ENCODE measurements at regions not wholly inside any gene's neighbourhood (a gene's known extent, or its start where the extent isn't known, plus 50 kb on each side); places are given as distances from the start of the nearest gene placed in this dataset.
"Not testable (repeated sequence)": the region's sequence is repeated elsewhere in the genome, so short reads cannot be mapped to it uniquely, and the experiment has no call there.

DNA sequence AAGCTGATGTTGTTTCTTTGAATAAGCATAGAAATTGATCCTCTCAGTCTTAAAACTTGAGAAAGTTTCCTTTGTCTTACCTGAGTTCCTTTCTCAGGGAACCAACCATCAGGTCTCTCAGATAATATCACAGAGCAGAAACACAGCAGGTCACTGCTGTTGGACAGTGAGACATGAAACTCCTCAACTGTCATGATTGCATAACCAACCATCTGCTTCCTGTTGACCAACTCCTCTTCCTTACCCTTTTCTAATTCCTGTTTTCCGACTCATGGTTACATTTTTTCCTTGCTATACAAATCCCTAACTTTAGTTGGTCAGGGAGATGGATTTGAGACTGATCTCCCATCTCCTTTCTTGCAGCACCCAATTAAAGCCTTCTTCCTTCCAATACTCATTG is 845.3 kb downstream of the FAM181B start:
- DNase-seq (ENCODE audit: low read depth) = no peak

DNA sequence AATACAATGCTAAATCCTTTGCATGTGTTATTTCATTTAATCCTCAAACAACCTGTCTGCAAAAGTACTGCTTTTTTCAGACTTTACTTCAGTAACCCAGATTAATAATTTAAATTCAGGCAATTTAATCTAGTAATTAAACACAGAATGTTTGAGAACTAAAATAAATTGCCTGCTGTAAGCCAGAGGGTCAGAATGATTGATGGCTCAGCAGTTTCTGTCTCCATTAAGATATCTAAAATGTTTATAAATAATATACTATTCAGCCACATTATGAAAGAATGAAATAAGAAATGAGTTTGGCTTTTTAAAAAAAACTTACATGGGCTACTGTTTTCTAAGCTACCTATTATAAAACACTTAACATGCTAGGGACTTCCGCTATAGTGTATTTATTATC is 846.0 kb downstream of the FAM181B start:
- DNase-seq (ENCODE audit: low read depth) = no peak

DNA sequence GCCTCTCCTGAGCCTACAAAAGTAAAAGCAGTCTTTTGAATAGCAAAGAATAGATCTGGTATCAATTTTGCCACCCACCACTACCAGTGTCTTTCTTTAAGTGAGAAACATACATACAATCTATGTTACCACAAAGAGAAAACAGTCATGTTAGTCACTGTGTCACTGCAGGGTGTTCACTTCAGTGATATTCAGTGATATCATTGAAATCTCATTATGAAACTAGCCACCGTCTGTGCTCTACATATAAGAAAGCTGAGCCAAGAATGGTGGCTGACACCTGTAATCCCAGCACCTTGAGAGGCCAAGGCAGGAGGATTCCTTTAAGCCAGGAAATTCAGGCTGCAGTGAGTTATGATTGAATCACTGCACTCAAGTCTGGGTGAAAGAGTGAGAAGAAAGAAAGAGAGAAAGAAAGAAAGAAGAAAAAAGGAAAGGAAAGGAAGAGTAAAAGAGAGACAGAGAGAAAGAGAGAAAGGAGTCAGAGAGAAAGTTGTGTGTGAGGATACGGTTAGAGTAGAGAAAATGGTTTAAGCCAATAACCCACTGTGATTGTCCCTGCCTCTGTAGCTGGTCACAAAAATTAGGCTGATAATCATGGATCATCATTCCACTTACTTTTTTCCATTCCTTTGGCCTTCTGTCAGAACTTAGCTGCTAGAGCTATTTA is 847.1 kb downstream of the FAM181B start:
- no peak for DNase-seq (ENCODE audit: low read depth)

DNA sequence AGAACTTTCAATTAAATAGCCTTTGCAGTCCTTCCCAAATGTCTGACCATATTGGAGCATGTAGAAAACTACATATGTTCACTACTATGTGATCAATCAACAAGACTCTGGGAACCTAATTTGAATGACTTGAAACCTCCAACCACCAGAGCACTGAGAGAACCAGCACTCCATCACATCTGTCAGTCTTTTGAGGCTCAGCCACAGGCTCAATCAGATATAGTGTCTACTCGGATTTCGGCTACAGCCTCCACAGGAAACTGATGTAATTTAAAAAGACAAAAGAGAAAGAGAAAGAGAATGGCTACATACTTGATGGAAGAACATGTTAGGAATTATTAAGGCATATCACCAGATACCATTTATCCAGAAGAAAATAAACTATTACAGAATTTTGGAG is 859.0 kb downstream of the FAM181B start:
- no peak for DNase-seq (ENCODE audit: low read depth)

DNA sequence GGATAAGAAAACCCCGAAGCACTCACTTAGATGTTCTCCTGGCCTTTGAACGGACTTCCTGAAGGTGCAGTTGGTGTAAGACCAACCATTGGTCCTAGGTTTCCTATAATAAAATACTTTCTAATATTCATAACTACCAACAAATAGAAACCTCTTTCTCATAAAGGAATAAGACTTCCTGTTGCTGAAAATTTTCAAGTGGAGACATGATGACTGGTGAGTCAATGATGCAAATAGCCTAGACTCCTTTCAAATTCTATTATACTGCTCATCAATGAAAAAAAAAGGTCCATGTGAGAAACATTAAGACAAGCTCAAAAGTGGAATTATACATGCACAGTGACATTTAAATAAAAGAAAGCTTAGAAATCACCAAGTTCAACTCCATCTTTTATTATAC is 862.8 kb downstream of the FAM181B start:
- no peak for DNase-seq (ENCODE audit: low read depth)

DNA sequence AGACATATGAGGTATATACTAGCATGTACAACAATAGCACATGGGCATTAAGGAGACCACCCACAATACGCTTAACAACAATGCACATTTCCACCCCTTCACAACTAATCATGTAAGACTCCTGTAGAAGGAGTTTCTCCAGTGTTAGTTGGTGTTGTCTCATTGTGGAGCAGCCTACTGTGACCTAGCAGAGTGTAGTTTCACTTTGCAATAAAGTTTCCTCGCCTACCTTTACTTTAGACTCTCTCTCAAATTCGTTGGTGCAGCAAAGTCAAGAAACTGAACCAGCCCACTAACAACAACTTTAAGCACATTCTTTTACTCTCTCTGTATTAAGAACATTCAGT is 863.6 kb downstream of the FAM181B start:
- no peak for DNase-seq (ENCODE audit: low read depth)

DNA sequence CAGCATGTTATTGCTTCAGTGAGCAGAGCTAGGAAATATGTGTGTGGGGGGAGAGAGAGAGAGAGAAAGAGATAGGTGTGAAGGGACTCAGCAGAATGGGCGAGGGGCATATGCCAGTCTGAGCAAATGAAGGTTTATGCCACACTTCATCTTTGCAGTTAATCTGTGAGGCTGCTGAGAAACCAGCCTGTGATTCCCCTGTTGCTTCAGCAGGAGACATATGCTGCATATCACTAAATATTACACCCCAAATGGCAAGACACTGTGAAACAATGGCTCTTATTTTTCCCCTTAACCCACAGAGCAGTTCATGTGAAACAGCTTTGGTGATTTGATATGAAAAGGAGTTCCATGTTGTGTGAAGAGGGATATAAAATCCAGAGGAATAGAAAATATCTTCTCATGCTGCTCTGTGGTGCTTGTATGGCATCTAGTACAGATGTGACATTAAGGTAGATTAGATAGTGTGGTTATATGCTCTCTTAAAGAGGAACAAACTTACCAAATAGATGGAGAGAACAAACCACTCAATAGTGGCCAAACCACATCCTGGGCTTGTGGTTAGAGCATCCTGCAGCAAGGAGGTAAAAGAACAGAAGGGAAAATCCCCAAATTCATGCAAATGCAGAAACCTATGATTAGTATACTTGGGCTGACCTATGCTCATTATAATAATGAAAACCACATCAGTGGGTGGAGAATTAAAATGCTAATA is 864.2 kb downstream of the FAM181B start:
- DNase-seq (ENCODE audit: low read depth) = peak; percentile 71

DNA sequence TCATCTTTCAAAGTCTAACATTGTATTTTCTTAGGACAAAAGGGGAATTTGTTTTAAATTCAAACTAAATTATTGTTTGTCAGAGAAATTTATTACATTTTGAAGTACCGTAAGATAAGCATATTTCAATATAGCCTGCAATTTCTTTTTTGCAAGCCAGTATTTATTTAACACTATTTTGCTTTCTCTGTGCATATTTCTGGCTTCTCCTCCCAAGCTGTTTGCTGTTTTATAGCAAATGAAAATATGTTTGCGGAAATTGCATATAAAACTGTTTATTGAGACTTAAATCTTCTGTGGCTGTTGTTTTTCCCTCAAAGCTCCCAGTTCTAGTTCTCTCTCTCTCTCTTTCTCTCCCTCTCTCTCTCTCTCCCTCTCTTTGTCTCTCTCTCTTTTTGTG is 866.8 kb downstream of the FAM181B start:
- DNase-seq (ENCODE audit: low read depth) = no peak

DNA sequence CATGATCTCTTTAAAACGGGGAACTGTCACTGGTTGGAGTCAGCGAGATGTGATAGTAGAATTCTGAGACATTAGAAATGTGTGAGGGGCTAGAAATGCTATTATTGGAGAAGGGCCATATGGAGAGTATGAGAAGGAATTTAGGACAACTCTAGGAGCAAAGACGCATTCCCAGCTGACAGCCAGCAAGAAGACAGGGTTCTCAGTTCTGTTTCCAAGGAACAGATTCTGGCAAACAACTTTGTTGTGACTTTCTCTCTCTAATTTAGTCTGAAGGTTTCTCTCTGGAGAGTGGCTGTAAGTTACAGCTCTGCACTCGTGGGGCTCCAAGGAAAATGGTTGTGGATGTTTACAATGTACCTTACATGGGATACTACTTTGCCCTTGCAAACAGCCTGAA is 876.3 kb downstream of the FAM181B start:
- DNase-seq (ENCODE audit: low read depth) = no peak

DNA sequence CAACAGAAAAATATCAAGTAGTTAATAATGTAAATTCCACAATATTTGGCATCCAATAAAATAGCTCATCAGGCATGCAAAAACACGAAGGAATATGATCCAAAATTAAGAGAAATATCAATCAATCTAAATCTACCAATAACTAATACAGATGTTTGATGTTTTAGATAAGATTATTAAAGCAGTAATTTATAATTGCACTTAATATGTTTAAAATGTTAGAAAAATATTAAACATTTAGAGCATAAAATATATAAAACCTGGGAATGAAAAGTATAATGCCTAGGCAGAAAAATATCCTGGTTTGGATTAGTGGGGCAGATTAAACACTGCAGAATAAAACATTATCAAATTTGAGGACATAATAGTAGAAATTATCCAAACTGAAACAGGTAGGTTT is 879.9 kb downstream of the FAM181B start:
- no peak for DNase-seq (ENCODE audit: low read depth)

DNA sequence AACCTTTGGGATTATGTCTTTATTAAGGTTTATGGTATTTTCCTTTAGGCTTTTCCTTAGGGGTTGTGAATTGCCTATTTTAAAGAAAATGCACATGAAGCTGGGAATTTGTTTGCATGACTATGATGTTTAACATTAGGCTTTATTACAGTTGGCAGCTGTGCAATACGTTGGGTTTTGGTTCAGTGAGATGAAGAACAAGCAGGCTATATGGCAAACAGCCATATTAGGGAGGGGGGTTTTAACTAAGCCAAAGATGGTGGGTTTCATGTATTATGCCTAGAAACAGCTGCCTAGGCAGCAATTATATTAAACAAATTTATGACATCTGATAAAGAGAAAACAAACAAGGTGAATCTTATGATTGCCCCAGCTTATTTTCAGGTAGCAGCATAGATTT is 880.8 kb downstream of the FAM181B start:
- no peak for DNase-seq (ENCODE audit: low read depth)

DNA sequence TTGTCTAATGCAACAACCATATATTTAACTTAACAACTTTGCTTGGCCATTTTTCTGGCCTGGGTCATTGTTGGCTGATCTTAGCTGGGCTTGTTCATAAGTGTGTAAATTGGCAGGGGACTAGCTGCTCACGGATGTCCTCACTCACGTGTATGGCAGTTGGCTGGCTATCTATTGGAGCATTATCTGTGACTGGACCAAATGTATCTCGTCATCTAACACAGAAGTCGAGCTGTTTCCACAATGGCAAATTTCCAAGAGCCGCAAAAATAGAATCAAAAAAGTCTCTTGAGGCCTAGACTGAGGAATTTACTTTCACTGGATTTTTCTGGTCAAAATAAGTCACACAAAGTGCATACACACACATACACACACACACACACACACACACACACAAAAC is 893.3 kb downstream of the FAM181B start:
- no peak for DNase-seq (ENCODE audit: low read depth)

DNA sequence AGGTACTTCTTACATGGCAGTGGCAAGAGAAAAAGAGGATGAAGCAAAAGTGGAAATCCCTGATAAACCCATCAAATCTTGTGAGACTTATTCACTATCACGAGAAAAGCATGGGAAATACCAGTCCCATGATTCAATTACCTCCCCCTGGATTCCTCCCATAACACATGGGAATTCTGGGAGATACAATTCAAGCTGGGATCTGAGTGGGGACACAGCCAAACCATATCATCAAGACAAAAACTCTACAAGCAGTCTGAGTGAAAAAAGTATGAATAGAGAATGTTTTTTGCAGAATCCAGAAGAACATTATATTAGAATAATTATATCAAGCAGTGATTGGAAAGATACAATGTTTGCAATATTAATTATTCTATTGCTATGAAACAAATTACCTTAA is 893.7 kb downstream of the FAM181B start:
- DNase-seq (ENCODE audit: low read depth) = no peak

DNA sequence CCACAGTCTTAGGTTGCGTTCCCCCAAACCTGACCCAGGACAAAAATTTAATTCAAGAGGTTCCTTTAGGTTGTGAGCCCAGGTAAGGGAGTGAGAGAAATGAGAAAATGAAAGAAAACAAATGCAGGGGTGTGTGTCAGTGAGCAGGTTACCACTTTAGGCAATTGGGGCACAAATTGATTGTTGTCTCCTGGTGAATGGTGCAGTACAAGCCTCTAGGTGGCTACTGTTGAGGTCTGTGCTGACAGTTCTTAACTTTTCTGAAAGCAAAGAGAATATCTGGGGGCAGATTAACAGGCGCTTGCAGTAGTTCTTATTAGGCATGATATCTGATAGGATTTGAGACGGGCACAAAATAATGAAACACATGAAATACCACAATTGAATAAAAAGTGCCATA is 894.6 kb downstream of the FAM181B start:
- DNase-seq (ENCODE audit: low read depth) = no peak

DNA sequence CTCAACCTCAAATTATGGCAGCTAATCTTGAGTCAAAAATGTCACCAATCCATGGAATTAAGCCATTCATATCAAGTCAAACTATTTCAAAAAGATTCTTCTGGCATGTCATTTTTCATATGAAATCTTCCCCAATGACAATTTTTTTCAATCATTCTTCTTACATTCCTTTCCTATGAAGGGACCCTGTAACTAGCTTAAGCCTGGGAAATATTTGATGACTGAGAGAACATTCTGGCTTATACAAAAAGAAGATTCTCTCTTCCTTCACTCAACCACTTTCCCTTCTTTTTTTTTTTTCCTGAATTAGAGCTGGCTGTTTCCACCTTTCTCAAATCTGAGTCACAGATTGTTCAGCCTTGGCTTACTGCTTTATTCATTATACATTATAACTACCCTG is 903.7 kb downstream of the FAM181B start:
- DNase-seq (ENCODE audit: low read depth) = no peak

DNA sequence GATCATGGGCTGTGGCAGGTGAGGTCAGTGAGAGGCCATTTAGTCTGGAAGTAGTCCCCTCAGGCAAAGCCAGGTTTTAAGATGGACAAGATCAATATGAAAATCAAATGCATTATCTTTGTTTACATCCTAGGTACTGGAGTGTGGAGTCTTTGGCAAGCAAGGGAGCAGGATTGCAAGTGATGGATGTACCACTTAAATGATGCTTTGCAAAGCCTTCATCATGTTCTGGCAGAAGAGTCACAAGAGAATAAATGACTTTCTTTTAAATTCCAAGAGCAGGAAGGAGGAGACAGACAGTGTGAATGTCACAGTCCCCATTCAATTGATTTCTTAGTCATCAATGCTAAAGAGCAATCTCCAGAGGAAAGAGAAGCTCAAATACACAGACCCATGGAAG is 908.3 kb downstream of the FAM181B start:
- no peak for DNase-seq (ENCODE audit: low read depth)

DNA sequence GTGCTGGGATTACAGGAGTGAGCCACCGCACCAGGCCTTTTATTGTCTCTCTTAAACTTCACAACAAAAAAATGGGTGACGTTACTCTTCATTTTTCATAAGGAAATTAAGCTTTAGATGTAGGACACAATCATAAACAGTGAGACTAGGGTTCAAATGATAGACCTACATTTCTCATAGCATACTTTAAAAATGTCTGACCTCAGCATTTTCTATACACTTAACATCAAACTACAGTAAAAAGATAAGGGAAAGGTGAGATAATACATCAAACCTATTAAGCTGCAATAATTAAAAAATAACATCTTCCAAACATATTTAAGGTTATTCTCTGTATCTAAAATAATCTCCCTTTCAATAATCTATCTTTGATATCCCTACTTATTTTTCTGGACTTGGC is 914.2 kb downstream of the FAM181B start:
- no peak for DNase-seq (ENCODE audit: low read depth)

DNA sequence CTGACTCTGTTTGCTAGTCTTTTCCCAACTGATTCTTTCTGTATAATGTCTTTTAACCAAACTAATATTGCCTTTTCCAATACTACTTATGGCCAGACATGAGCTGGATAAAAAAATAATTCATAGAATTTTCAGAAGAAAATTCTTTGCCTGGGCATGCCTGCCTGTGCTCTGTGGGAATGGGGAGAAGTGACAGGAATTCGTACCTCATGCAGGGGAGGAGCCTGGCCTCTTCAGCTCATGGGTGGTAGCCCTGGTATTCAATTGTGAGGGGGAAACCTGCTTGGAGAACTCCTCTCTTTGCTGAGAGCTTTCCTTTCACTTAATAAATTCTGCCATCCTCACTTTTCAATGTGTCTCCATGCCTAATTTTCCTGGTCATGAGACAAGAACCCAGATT is 928.8 kb downstream of the FAM181B start:
- no peak for DNase-seq (ENCODE audit: low read depth)

DNA sequence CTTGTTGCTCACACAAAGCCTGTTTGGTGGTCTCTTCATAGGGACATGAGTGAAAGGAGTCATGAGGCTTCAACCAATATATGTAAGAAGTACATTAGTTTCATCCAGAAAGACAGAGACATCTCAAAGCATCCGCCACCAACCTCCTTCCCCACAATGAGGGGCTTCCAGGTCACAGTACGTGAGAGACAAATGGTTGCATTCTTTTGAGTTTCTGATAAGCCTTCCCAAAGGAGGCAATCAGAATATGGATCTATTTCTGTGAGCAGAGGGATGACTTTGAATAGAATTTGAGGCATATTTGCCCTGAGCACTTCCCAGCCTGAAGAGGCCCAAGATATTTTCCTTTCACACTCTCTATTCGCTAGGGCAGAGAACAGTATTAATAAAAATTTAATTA is 931.1 kb downstream of the FAM181B start:
- DNase-seq (ENCODE audit: low read depth) = no peak

DNA sequence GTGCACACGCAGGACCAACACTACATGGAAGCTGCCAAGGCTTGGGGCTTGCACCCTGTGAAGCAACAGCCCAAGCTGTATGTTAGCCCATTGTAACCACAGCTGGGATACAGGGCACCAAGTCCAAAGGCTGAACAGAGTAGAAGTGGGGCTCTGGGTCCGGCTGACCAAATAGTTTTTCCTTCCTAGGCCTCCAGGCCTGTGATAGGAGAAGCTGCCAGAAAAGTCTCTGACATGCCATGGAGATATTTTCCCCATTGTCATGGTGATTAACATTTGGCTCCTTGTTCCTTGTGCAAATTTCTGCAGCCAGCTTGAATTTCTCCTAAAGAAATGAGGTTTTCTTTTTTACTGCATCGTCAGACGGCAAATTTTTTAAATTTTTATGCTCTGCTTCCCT is 941.2 kb downstream of the FAM181B start:
- no peak for DNase-seq (ENCODE audit: low read depth)

DNA sequence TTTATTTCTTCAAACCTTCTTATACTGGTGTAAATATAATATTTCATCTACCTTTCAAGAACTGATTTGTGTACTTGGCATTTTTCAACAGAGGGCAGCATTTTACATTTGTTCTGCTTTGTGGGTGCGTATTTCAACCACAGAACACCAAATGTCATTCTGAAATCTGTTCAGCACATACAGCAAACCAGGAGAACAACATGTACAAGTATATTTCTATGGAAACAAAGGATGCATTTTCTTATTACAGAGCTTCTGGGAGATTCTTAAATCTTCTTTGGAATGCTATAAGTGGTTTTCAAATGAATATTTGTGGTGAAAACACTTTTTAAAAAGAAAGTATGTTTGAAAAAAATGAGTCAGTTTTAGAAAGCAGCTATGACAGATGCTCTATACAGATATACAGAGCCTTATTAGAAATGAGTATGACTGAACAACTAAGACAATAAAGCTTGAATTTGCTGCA is 946.0 kb downstream of the FAM181B start:
- no peak for DNase-seq (ENCODE audit: low read depth)

DNA sequence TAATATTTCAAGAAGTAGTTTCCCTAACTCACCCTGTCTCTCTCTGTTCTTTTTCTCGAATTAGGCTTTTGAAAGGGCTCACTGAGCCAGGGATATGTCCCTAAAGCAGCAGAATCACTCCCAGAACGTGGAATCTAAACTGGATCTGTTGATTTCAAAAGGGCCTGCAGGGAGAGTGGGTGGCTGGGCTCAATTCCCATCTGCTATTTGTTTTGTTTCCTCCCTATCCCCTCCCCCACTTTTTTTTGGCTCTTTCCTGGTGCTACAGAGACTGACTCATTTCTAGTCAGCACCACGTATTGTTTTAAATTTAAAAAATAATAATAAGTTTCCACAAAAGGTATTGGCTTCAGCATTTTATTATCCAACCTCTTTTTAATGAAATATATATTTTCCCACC is 961.5 kb downstream of the FAM181B start:
- DNase-seq (ENCODE audit: low read depth) = no peak

DNA sequence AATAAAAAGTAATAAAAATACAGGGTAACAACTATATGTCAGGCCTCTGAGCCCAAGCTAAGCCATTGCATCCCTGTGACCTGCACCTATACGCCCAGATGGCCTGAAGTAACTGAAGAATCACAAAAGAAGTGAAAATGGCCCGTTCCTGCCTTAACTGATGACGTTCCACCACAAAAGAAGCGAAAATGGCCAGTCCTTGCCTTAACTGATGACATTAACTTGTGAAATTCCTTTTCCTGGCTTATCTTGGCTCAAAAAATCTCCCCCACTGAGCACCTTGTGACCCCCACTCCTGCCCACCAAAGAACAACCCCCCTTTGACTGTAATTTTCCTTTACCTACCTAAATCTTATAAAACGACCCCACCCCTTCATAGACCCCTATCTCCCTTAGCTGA is 963.8 kb downstream of the FAM181B start:
- DNase-seq (ENCODE audit: low read depth) = not testable (repeated sequence)
